HUES64 (cell line): ENCODE measurements at regions not wholly inside any gene's neighbourhood (a gene's known extent, or its start where the extent isn't known, plus 50 kb on each side); places are given as distances from the start of the nearest gene placed in this dataset.

ENCODE experiments used
- H3K27ac ChIP-seq: 2 replicates; pipeline ENCODE4 v1.7.0; 2013; ENCODE audit warnings: low read depth, low read length, inconsistent platforms
- H3K27me3 ChIP-seq: 2 replicates; pipeline ENCODE4 v1.6.1; 2013; ENCODE audit warnings: mild to moderate bottlenecking, low read length; ENCODE audit not compliant: insufficient read depth
- H3K36me3 ChIP-seq: 2 replicates; pipeline ENCODE4 v1.6.1; 2013; ENCODE audit warnings: mild to moderate bottlenecking, low read length; ENCODE audit not compliant: insufficient read depth
- H3K4me1 ChIP-seq: 2 replicates; pipeline ENCODE4 v1.6.1; 2013; ENCODE audit warnings: mild to moderate bottlenecking, low read length, moderate library complexity; ENCODE audit not compliant: insufficient read depth
- H3K4me3 ChIP-seq: 2 replicates; pipeline ENCODE4 v1.5.1; 2013; ENCODE audit warnings: mild to moderate bottlenecking, low read length, moderate library complexity
- H3K9ac ChIP-seq: 2 replicates; pipeline ENCODE4 v1.6.1; 2013; ENCODE audit warnings: mild to moderate bottlenecking, low read depth, low read length
- H3K9me3 ChIP-seq: 2 replicates; pipeline ENCODE4 v1.6.1; 2013; ENCODE audit warnings: low read depth, low read length; ENCODE audit not compliant: insufficient read depth
- WGBS: fragments of 150-250, 120-280 bp; methylation state at CpG from one replicate; pipeline ENCODE4 v1.1.7; 2013; ENCODE audit warnings: missing lambda C conversion rate; 5-methylcytosine and 5-hydroxymethylcytosine counted together

- Histone ChIP-seq H3K9ac (no peak overlapping the region), H3K27ac (no peak overlapping the region), H3K9me3 (no peaks in the 10 kb centered on the region), H3K4me1 (no peaks in the 10 kb centered on the region), H3K4me3 (no peak overlapping the region), H3K27me3 (no peaks in the 10 kb centered on the region), H3K36me3 (no peaks in the 10 kb centered on the region)
- 87% methylated on average over 3 of the region's 4 CpGs for WGBS
Observed at GRCh38 chrX:150156615-150157014, 206.5 kb upstream of the MAMLD1 start.

GRCh38 chrX:150157291-150157690 lies 205.8 kb upstream of the MAMLD1 start:
- Histone ChIP-seq H3K9ac (no peak overlapping the region), H3K4me1 (no peaks in the 10 kb centered on the region), H3K4me3 (no peak overlapping the region), H3K27me3 (no peaks in the 10 kb centered on the region), H3K27ac (no peak overlapping the region), H3K36me3 (no peaks in the 10 kb centered on the region), H3K9me3 (no peaks in the 10 kb centered on the region)
- 94% methylated on average over 2 of the region's 2 CpGs for WGBS

- Histone ChIP-seq H3K9me3 (no peaks in the 10 kb centered on the region), H3K27me3 (no peaks in the 10 kb centered on the region), H3K27ac (no peak overlapping the region), H3K9ac (no peak overlapping the region), H3K4me3 (no peak overlapping the region), H3K36me3 (no peaks in the 10 kb centered on the region), H3K4me1 (no peaks in the 10 kb centered on the region)
- 82% methylated on average over 9 of the region's 9 CpGs for WGBS
Observed at GRCh38 chrX:150158554-150159332, 204.4 kb upstream of the MAMLD1 start.

- WGBS: 95% methylated on average over 3 of the region's 3 CpGs
- H3K36me3 ChIP-seq: no peaks in the 10 kb centered on the region
- H3K9me3 ChIP-seq: no peaks in the 10 kb centered on the region
- H3K4me1 ChIP-seq: no peaks in the 10 kb centered on the region
- H3K4me3 ChIP-seq: no peak overlapping the region
- no peaks in the 10 kb centered on the region for H3K27me3 ChIP-seq
- no peak overlapping the region for H3K27ac ChIP-seq
- H3K9ac ChIP-seq: no peak overlapping the region
Observed at GRCh38 chrX:150159537-150159936, 203.6 kb upstream of the MAMLD1 start.

- H3K27ac ChIP-seq: no peak overlapping the region
- H3K4me3 ChIP-seq: no peak overlapping the region
- H3K4me1 ChIP-seq: no peaks in the 10 kb centered on the region
- H3K9me3 ChIP-seq: no peaks in the 10 kb centered on the region
- no peaks in the 10 kb centered on the region for H3K27me3 ChIP-seq
- no peak overlapping the region for H3K9ac ChIP-seq
- H3K36me3 ChIP-seq: no peaks in the 10 kb centered on the region
Observed at GRCh38 chrX:150160656-150161055, 202.5 kb upstream of the MAMLD1 start.

GRCh38 chrX:150161193-150161592 lies 201.9 kb upstream of the MAMLD1 start:
- no peaks in the 10 kb centered on the region for H3K27me3 ChIP-seq
- H3K36me3 ChIP-seq: no peaks in the 10 kb centered on the region
- H3K27ac ChIP-seq: no peak overlapping the region
- H3K9me3 ChIP-seq: no peaks in the 10 kb centered on the region
- no peak overlapping the region for H3K4me3 ChIP-seq
- H3K4me1 ChIP-seq: no peaks in the 10 kb centered on the region
- H3K9ac ChIP-seq: no peak overlapping the region
- WGBS: 100% methylated on average over 1 of the region's 1 CpG

- WGBS: 83% methylated on average over 4 of the region's 4 CpGs
- Histone ChIP-seq H3K27ac (no peak overlapping the region), H3K36me3 (no peaks in the 10 kb centered on the region), H3K4me1 (no peaks in the 10 kb centered on the region), H3K9me3 (no peaks in the 10 kb centered on the region), H3K9ac (no peak overlapping the region), H3K4me3 (no peak overlapping the region), H3K27me3 (no peaks in the 10 kb centered on the region)
Observed at GRCh38 chrX:150162141-150162540, 201.0 kb upstream of the MAMLD1 start.

- Histone ChIP-seq H3K4me3 (no peak overlapping the region), H3K4me1 (no peaks in the 10 kb centered on the region), H3K36me3 (no peaks in the 10 kb centered on the region), H3K9me3 (no peaks in the 10 kb centered on the region), H3K27ac (no peak overlapping the region), H3K9ac (no peak overlapping the region), H3K27me3 (no peaks in the 10 kb centered on the region)
- 92% methylated on average over 8 of the region's 8 CpGs for WGBS
Observed at GRCh38 chrX:150163221-150163930, 199.7 kb upstream of the MAMLD1 start.

- Histone ChIP-seq H3K4me3 (no peak overlapping the region), H3K9me3 (no peaks in the 10 kb centered on the region), H3K36me3 (no peaks in the 10 kb centered on the region), H3K4me1 (no peaks in the 10 kb centered on the region), H3K27me3 (no peaks in the 10 kb centered on the region), H3K9ac (no peak overlapping the region), H3K27ac (no peak overlapping the region)
- 93% methylated on average over 4 of the region's 4 CpGs for whole genome bisulfite sequencing
Observed at GRCh38 chrX:150163956-150164726, 199.0 kb upstream of the MAMLD1 start.

GRCh38 chrX:150164971-150165600 lies 198.0 kb upstream of the MAMLD1 start:
- Histone ChIP-seq H3K27ac (no peak overlapping the region), H3K9me3 (no peaks in the 10 kb centered on the region), H3K27me3 (no peaks in the 10 kb centered on the region), H3K9ac (no peak overlapping the region), H3K36me3 (no peaks in the 10 kb centered on the region), H3K4me3 (no peak overlapping the region), H3K4me1 (no peaks in the 10 kb centered on the region)
- WGBS: 96% methylated on average over 4 of the region's 4 CpGs
